ENCODE measurements at regions not wholly inside any gene's neighbourhood (a gene's known extent, or its start where the extent isn't known, plus 50 kb on each side); places are given as distances from the start of the nearest gene placed in this dataset.

GRCh38 chrX:146346102-146346501 lies 463.5 kb upstream of the CXorf51B start:
- ChIA-PET POLR2A (no interaction called here), CTCF (no interaction called here)
- no peak for DNase-seq (ENCODE audit: extremely low spot score)
- TF ChIP-seq CTBP1 (IDR thresholded peaks at IDR 0.05; ENCODE audit: borderline replicate concordance) (no peak), FOXK2 (IDR thresholded peaks at IDR 0.05) (no peak), TARDBP (IDR thresholded peaks at IDR 0.05) (no peak), HDGF (IDR thresholded peaks at IDR 0.05; ENCODE audit: borderline replicate concordance) (no peak), PKNOX1 (IDR thresholded peaks at IDR 0.05) (no peak), ELF4 (IDR thresholded peaks at IDR 0.05) (no peak), FOXA1 (IDR thresholded peaks at IDR 0.05) (no peak), ARNT (IDR thresholded peaks at IDR 0.05) (no peak)

- POLR2A ChIA-PET: no interaction called here
- TF ChIP-seq HDGF (IDR thresholded peaks at IDR 0.05; ENCODE audit: borderline replicate concordance) (no peak), ZNF384 (IDR thresholded peaks at IDR 0.05) (no peak), SP1 (IDR thresholded peaks at IDR 0.05) (no peak), FOXM1 (IDR thresholded peaks at IDR 0.05; ENCODE audit: borderline replicate concordance) (no peak), PKNOX1 (IDR thresholded peaks at IDR 0.05) (no peak), LEF1 (IDR thresholded peaks at IDR 0.05; ENCODE audit: borderline replicate concordance) (no peak), BHLHE40 (IDR thresholded peaks at IDR 0.05; ENCODE audit: borderline replicate concordance) (no peak), ARNT (IDR thresholded peaks at IDR 0.05) (no peak), CTBP1 (IDR thresholded peaks at IDR 0.05; ENCODE audit: borderline replicate concordance) (no peak), NFRKB (IDR thresholded peaks at IDR 0.05) (no peak), ELF4 (IDR thresholded peaks at IDR 0.05) (no peak), L3MBTL2 (conservative IDR thresholded peaks at IDR 0.05) (no peak), FOXK2 (IDR thresholded peaks at IDR 0.05) (no peak), FOXA1 (IDR thresholded peaks at IDR 0.05) (no peak), TARDBP (IDR thresholded peaks at IDR 0.05) (no peak), SUZ12 (IDR thresholded peaks at IDR 0.05) (no peak)
- CTCF ChIA-PET: no interaction called here
- DNase-seq (ENCODE audit: extremely low spot score): no peak
Measured at GRCh38 chrX:146351620-146352019, 458.0 kb upstream of the CXorf51B start.

GRCh38 chrX:146355440-146355839 lies 454.1 kb upstream of the CXorf51B start:
- POLR2A ChIA-PET: no interaction called here
- CTCF ChIA-PET: no interaction called here
- DNase-seq (ENCODE audit: extremely low spot score): no peak
- TF ChIP-seq FOXM1 (IDR thresholded peaks at IDR 0.05; ENCODE audit: borderline replicate concordance) (no peak), ELF4 (IDR thresholded peaks at IDR 0.05) (no peak), CTBP1 (IDR thresholded peaks at IDR 0.05; ENCODE audit: borderline replicate concordance) (no peak), TARDBP (IDR thresholded peaks at IDR 0.05) (no peak)

- no peak for DNase-seq (ENCODE audit: extremely low spot score)
- POLR2A ChIA-PET: no interaction called here
- TF ChIP-seq PKNOX1 (IDR thresholded peaks at IDR 0.05) (no peak), FOXM1 (IDR thresholded peaks at IDR 0.05; ENCODE audit: borderline replicate concordance) (no peak), ZNF384 (IDR thresholded peaks at IDR 0.05) (no peak), L3MBTL2 (conservative IDR thresholded peaks at IDR 0.05) (no peak), SUZ12 (IDR thresholded peaks at IDR 0.05) (no peak), TARDBP (IDR thresholded peaks at IDR 0.05) (no peak), FOXA1 (IDR thresholded peaks at IDR 0.05) (no peak), FOXK2 (IDR thresholded peaks at IDR 0.05) (no peak), LEF1 (IDR thresholded peaks at IDR 0.05; ENCODE audit: borderline replicate concordance) (no peak), NFRKB (IDR thresholded peaks at IDR 0.05) (no peak), HDGF (IDR thresholded peaks at IDR 0.05; ENCODE audit: borderline replicate concordance) (no peak), BHLHE40 (IDR thresholded peaks at IDR 0.05; ENCODE audit: borderline replicate concordance) (no peak), ARNT (IDR thresholded peaks at IDR 0.05) (no peak), ELF4 (IDR thresholded peaks at IDR 0.05) (no peak), CTBP1 (IDR thresholded peaks at IDR 0.05; ENCODE audit: borderline replicate concordance) (no peak), SP1 (IDR thresholded peaks at IDR 0.05) (no peak)
- CTCF ChIA-PET: no interaction called here
Measured at GRCh38 chrX:146363919-146364318, 445.7 kb upstream of the CXorf51B start.

- TF ChIP-seq L3MBTL2 (conservative IDR thresholded peaks at IDR 0.05) (no peak), SUZ12 (IDR thresholded peaks at IDR 0.05) (no peak), HDGF (IDR thresholded peaks at IDR 0.05; ENCODE audit: borderline replicate concordance) (no peak), FOXA1 (IDR thresholded peaks at IDR 0.05) (no peak), LEF1 (IDR thresholded peaks at IDR 0.05; ENCODE audit: borderline replicate concordance) (no peak), FOXM1 (IDR thresholded peaks at IDR 0.05; ENCODE audit: borderline replicate concordance) (no peak), SP1 (IDR thresholded peaks at IDR 0.05) (no peak), BHLHE40 (IDR thresholded peaks at IDR 0.05; ENCODE audit: borderline replicate concordance) (no peak), ELF4 (IDR thresholded peaks at IDR 0.05) (no peak), CTBP1 (IDR thresholded peaks at IDR 0.05; ENCODE audit: borderline replicate concordance) (no peak), ZNF384 (IDR thresholded peaks at IDR 0.05) (no peak), PKNOX1 (IDR thresholded peaks at IDR 0.05) (no peak), TARDBP (IDR thresholded peaks at IDR 0.05) (no peak), FOXK2 (IDR thresholded peaks at IDR 0.05) (no peak), NFRKB (IDR thresholded peaks at IDR 0.05) (no peak), ARNT (IDR thresholded peaks at IDR 0.05) (no peak)
- POLR2A ChIA-PET: no interaction called here
- DNase-seq (ENCODE audit: extremely low spot score): no peak
- CTCF ChIA-PET: no interaction called here
Measured at GRCh38 chrX:146385529-146385928, 424.0 kb upstream of the CXorf51B start.

- ChIA-PET POLR2A (no interaction called here), CTCF (no interaction called here)
- TF ChIP-seq SP1 (IDR thresholded peaks at IDR 0.05) (no peak), NFRKB (IDR thresholded peaks at IDR 0.05) (no peak), ARNT (IDR thresholded peaks at IDR 0.05) (no peak), L3MBTL2 (conservative IDR thresholded peaks at IDR 0.05) (no peak), FOXM1 (IDR thresholded peaks at IDR 0.05; ENCODE audit: borderline replicate concordance) (no peak), HDGF (IDR thresholded peaks at IDR 0.05; ENCODE audit: borderline replicate concordance) (no peak), ZNF384 (IDR thresholded peaks at IDR 0.05) (no peak), LEF1 (IDR thresholded peaks at IDR 0.05; ENCODE audit: borderline replicate concordance) (no peak)
Measured at GRCh38 chrX:146396409-146396808, 413.2 kb upstream of the CXorf51B start.

More at GRCh38 chrX:146396409-146396808, 413.2 kb upstream of the CXorf51B start:
- no peak for DNase-seq (ENCODE audit: extremely low spot score)
